ENCODE measurements at regions not wholly inside any gene's neighbourhood (a gene's known extent, or its start where the extent isn't known, plus 50 kb on each side); places are given as distances from the start of the nearest gene placed in this dataset.

DNA sequence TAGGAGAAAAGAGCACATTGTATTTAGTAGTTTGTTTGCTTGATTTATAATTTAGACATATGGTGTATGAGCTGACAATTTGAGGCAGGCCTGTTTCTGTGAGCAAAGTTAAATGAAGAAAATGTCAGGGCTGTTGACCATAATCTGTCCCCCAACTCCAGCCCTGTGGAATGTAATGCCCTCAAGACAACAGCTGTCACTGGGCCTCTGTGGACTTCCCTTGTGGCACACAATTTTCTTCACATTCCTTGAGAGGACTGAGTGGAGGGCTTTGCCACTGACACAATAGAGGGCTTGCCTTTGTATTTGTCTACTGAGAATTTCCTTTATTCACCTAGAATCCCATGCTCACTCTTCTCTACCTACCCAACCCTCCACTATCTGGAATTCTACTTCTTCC lies 141.2 kb upstream of the CD180 start:
- Histone ChIP-seq H3K27ac (ENCODE audit: extremely low read depth, low read depth, low read length) (no peak overlapping the region), H3K9me3 (ENCODE audit: control insufficient read depth, insufficient read depth, low read depth, low read length) (no peaks in the 10 kb centered on the region), H3K4me1 (ENCODE audit: control insufficient read depth, insufficient read depth, low read length) (no peaks in the 10 kb centered on the region), H3K36me3 (ENCODE audit: control insufficient read depth in 2 of 2, insufficient read depth in 1 of 2, low read length in 2 of 2) (no peaks in the 10 kb centered on the region), H3K4me3 (ENCODE audit: low read depth, low read length) (no peak overlapping the region)
- TF ChIP-seq ZNF416 (tag by site-specific recombination; IDR thresholded peaks at IDR 0.05) (no peak), ZNF76 (tag by site-specific recombination; IDR thresholded peaks at IDR 0.05; ENCODE audit: borderline replicate concordance, low read depth) (no peak), ZNF501 (tag by site-specific recombination; IDR thresholded peaks at IDR 0.05) (no peak), ZNF555 (tag by site-specific recombination; conservative IDR thresholded peaks at IDR 0.05) (no peak)
- TF ChIP-seq, protein P1, sequence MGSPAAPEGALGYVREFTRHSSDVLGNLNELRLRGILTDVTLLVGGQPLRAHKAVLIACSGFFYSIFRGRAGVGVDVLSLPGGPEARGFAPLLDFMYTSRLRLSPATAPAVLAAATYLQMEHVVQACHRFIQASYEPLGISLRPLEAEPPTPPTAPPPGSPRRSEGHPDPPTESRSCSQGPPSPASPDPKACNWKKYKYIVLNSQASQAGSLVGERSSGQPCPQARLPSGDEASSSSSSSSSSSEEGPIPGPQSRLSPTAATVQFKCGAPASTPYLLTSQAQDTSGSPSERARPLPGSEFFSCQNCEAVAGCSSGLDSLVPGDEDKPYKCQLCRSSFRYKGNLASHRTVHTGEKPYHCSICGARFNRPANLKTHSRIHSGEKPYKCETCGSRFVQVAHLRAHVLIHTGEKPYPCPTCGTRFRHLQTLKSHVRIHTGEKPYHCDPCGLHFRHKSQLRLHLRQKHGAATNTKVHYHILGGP (tag by site-specific recombination; IDR thresholded peaks at IDR 0.05) = no peak
- CTCF ChIA-PET = no interaction called here
- POLR2A ChIA-PET = no interaction called here

DNA sequence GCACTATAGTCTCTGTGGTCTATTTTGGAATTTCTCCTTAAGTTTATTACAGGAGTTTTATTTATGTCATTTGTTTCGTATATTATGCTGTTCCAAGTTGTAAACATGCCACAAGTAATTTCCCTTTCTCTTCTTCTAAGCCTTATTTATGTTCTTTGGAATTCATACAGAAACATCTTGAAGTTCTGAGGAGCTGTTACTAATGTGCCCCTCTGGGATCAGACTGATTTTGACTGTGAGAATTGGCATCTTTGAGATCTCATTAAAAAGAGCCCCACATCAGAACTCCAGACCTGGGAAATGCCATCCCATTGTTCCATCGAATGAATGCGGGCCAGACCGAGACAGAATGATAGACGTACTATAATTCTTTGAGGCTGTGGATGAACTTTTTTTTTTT lies 138.8 kb upstream of the CD180 start:
- no peak overlapping the region for H3K27ac ChIP-seq (ENCODE audit: extremely low read depth, low read depth, low read length)
- H3K36me3 ChIP-seq (ENCODE audit: control insufficient read depth in 2 of 2, insufficient read depth in 1 of 2, low read length in 2 of 2) = no peaks in the 10 kb centered on the region
- H3K4me1 ChIP-seq (ENCODE audit: control insufficient read depth, insufficient read depth, low read length) = no peaks in the 10 kb centered on the region
- H3K4me3 ChIP-seq (ENCODE audit: low read depth, low read length) = no peak overlapping the region
- ChIA-PET CTCF (interaction anchor here (0.6 kb wide), 1 partner anchor 917 kb away, joined by 3 read pairs; no protein-coding TSS in a partner anchor), POLR2A (no interaction called here)
- no peaks in the 10 kb centered on the region for H3K9me3 ChIP-seq (ENCODE audit: control insufficient read depth, insufficient read depth, low read depth, low read length)
- TF ChIP-seq SCRT1 (tag by site-specific recombination; IDR thresholded peaks at IDR 0.05; ENCODE audit: borderline replicate concordance) = no peak

DNA sequence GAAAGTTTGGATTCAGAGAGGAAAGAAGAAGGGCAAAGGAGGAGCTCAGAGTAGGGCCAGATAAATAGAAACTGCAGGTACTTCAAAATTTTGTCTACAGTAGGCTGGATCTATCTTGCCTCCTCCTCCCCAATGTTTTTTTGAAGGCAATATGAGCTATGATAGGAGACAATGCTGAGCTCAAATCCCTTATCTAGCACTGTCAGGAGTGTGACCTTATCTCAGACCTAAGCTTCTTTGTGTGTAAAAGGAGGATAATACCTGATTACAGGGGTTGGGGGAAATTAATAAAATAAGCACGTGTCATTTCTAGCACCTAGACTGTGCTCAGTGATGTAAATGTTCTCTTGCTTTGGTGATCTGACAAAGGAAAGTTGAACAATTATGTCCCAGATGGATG lies 137.8 kb upstream of the CD180 start:
- no peaks in the 10 kb centered on the region for H3K36me3 ChIP-seq (ENCODE audit: control insufficient read depth in 2 of 2, insufficient read depth in 1 of 2, low read length in 2 of 2)
- no peak for TF ChIP-seq ZBTB21 (tag by site-specific recombination; IDR thresholded peaks at IDR 0.05)
- TF ChIP-seq GLIS1 (tag by site-specific recombination; IDR thresholded peaks at IDR 0.05) = no peak
- TF ChIP-seq ZNF292 (tag by site-specific recombination; IDR thresholded peaks at IDR 0.05; ENCODE audit: borderline replicate concordance, low read depth) = no peak
- TF ChIP-seq, protein P2, sequence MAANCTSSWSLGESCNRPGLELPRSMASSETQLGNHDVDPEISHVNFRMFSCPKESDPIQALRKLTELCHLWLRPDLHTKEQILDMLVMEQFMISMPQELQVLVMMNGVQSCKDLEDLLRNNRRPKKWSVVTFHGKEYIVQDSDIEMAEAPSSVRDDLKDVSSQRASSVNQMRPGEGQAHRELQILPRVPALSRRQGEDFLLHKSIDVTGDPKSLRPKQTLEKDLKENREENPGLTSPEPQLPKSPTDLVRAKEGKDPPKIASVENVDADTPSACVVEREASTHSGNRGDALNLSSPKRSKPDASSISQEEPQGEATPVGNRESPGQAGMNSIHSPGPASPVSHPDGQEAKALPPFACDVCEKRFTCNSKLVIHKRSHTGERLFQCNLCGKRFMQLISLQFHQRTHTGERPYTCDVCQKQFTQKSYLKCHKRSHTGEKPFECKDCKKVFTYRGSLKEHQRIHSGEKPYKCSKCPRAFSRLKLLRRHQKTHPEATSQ (tag by site-specific recombination; IDR thresholded peaks at IDR 0.05) = no peak
- TF ChIP-seq MZF1 (tag by site-specific recombination; IDR thresholded peaks at IDR 0.05; ENCODE audit: borderline replicate concordance) = no peak
- no peaks in the 10 kb centered on the region for H3K9me3 ChIP-seq (ENCODE audit: control insufficient read depth, insufficient read depth, low read depth, low read length)
- CTCF ChIA-PET = interaction anchor here (0.6 kb wide), 1 partner anchor 1587 kb away, joined by 5 read pairs; no protein-coding TSS in a partner anchor
- H3K27ac ChIP-seq (ENCODE audit: extremely low read depth, low read depth, low read length) = no peak overlapping the region
- H3K4me3 ChIP-seq (ENCODE audit: low read depth, low read length) = no peak overlapping the region
- POLR2A ChIA-PET = no interaction called here
- no peaks in the 10 kb centered on the region for H3K4me1 ChIP-seq (ENCODE audit: control insufficient read depth, insufficient read depth, low read length)

DNA sequence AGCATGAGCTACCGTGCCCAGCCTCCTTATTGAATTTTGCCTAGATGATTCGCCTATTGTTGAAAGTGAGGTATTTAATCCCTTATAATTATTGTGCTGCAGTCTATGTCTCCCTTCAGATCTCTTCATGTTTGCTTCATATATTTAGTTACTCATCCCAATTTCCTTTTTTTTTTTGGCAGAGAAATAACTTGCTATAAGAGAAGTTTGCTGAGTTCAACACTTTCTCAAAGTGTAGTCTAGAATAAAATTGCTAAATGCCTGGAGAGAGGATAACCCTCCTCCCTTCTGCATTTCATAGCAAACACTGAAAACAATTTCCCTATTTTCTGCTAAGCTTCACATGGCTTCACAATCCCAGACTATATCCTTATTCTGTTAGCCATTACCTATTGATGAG lies 136.6 kb upstream of the CD180 start:
- no peaks in the 10 kb centered on the region for H3K9me3 ChIP-seq (ENCODE audit: control insufficient read depth, insufficient read depth, low read depth, low read length)
- no peaks in the 10 kb centered on the region for H3K4me1 ChIP-seq (ENCODE audit: control insufficient read depth, insufficient read depth, low read length)
- H3K36me3 ChIP-seq (ENCODE audit: control insufficient read depth in 2 of 2, insufficient read depth in 1 of 2, low read length in 2 of 2) = no peaks in the 10 kb centered on the region
- no peak overlapping the region for H3K4me3 ChIP-seq (ENCODE audit: low read depth, low read length)
- no peak overlapping the region for H3K27ac ChIP-seq (ENCODE audit: extremely low read depth, low read depth, low read length)
- CTCF ChIA-PET = no interaction called here
- TF ChIP-seq ZNF266 (tag by site-specific recombination; IDR thresholded peaks at IDR 0.05; ENCODE audit: low read depth) = no peak
- no peak for TF ChIP-seq ZNF548 (tag by site-specific recombination; IDR thresholded peaks at IDR 0.05)
- no peak for TF ChIP-seq MZF1 (tag by site-specific recombination; IDR thresholded peaks at IDR 0.05; ENCODE audit: borderline replicate concordance)
- no peak for TF ChIP-seq ZEB2 (tag by site-specific recombination; IDR thresholded peaks at IDR 0.05)
- no peak for TF ChIP-seq SP7 (tag by site-specific recombination; IDR thresholded peaks at IDR 0.05)
- TF ChIP-seq ZNF132 (tag by site-specific recombination; IDR thresholded peaks at IDR 0.05; ENCODE audit: borderline replicate concordance) = no peak
- no peak for TF ChIP-seq ZNF473 (tag by site-specific recombination; IDR thresholded peaks at IDR 0.05)
- no peak for TF ChIP-seq OVOL3 (tag by site-specific recombination; IDR thresholded peaks at IDR 0.05)
- no peak for TF ChIP-seq ZBTB1 (tag by site-specific recombination; IDR thresholded peaks at IDR 0.05)
- no peak for TF ChIP-seq SCRT2 (tag by site-specific recombination; IDR thresholded peaks at IDR 0.05)
- POLR2A ChIA-PET = no interaction called here

Measured in HEK293 (cell line).